ENCODE measurements at regions not wholly inside any gene's neighbourhood (a gene's known extent, or its start where the extent isn't known, plus 50 kb on each side); places are given as distances from the start of the nearest gene placed in this dataset.

DNA sequence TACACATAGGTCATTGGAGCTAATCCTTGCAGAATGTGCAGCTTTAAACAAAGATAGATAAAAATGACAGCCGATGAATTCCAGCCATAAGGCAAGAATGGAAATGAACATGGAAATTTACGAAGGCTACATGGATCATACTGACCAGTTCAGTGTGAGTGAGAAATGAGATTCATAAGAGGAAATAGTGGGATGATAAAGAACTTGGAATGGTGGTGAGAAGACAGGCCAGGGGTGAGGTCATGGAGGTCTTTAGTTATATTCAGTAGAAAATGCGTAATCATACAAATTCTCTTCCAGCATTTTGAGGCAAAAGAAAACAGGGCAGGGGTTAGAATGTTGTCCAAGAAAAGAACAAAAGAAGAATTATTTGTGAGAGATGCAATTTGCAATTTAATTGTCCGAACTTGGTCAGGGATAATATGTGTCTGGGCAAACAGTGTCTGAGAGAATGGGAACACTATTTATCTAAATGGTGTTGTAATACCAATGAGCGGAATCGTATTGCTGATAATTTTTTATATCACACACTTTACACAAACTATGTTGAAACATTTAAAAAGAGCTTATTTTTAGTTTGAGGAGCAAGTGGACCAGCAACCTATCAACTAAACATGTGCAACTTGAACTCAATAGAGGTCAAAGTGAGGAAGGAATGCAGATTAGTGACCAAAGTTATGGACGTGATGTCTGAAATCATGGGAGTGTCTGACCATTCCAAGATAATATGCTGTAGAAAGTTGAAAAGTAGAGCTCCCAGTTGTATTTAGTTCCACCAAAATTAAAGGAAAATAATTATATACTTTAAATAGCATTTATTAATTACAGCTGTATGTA lies 739.0 kb upstream of the NCAM2 start:
- TF ChIP-seq RAD21 (IDR thresholded peaks at IDR 0.05; ENCODE audit: low read depth): no peak
- TF ChIP-seq EZH2 (IDR thresholded peaks at IDR 0.05): no peak
- TF ChIP-seq, protein P1, sequence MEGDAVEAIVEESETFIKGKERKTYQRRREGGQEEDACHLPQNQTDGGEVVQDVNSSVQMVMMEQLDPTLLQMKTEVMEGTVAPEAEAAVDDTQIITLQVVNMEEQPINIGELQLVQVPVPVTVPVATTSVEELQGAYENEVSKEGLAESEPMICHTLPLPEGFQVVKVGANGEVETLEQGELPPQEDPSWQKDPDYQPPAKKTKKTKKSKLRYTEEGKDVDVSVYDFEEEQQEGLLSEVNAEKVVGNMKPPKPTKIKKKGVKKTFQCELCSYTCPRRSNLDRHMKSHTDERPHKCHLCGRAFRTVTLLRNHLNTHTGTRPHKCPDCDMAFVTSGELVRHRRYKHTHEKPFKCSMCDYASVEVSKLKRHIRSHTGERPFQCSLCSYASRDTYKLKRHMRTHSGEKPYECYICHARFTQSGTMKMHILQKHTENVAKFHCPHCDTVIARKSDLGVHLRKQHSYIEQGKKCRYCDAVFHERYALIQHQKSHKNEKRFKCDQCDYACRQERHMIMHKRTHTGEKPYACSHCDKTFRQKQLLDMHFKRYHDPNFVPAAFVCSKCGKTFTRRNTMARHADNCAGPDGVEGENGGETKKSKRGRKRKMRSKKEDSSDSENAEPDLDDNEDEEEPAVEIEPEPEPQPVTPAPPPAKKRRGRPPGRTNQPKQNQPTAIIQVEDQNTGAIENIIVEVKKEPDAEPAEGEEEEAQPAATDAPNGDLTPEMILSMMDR (IDR thresholded peaks at IDR 0.05 in 2 of 3, conservative IDR thresholded peaks at IDR 0.05 in 1 of 3; ENCODE audit: borderline replicate concordance in 1 of 3, insufficient read depth in 1 of 3, low read depth in 2 of 3, low read length in 2 of 3): no peak
- TF ChIP-seq POLR2A (IDR thresholded peaks at IDR 0.05; ENCODE audit: borderline replicate concordance, extremely low read depth, insufficient read depth, insufficient read length): no peak
- TF ChIP-seq, protein P2, sequence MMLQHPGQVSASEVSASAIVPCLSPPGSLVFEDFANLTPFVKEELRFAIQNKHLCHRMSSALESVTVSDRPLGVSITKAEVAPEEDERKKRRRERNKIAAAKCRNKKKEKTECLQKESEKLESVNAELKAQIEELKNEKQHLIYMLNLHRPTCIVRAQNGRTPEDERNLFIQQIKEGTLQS (IDR thresholded peaks at IDR 0.05): no peak
- TF ChIP-seq POLR2AphosphoS5 (IDR thresholded peaks at IDR 0.05; ENCODE audit: low read depth, low read length): no peak
- no peak for TF ChIP-seq ZBTB33 (IDR thresholded peaks at IDR 0.05; ENCODE audit: extremely low read depth, insufficient replicate concordance, low read length)
- no peak for TF ChIP-seq SRF (IDR thresholded peaks at IDR 0.05; ENCODE audit: low read depth)
- TF ChIP-seq, protein P3, sequence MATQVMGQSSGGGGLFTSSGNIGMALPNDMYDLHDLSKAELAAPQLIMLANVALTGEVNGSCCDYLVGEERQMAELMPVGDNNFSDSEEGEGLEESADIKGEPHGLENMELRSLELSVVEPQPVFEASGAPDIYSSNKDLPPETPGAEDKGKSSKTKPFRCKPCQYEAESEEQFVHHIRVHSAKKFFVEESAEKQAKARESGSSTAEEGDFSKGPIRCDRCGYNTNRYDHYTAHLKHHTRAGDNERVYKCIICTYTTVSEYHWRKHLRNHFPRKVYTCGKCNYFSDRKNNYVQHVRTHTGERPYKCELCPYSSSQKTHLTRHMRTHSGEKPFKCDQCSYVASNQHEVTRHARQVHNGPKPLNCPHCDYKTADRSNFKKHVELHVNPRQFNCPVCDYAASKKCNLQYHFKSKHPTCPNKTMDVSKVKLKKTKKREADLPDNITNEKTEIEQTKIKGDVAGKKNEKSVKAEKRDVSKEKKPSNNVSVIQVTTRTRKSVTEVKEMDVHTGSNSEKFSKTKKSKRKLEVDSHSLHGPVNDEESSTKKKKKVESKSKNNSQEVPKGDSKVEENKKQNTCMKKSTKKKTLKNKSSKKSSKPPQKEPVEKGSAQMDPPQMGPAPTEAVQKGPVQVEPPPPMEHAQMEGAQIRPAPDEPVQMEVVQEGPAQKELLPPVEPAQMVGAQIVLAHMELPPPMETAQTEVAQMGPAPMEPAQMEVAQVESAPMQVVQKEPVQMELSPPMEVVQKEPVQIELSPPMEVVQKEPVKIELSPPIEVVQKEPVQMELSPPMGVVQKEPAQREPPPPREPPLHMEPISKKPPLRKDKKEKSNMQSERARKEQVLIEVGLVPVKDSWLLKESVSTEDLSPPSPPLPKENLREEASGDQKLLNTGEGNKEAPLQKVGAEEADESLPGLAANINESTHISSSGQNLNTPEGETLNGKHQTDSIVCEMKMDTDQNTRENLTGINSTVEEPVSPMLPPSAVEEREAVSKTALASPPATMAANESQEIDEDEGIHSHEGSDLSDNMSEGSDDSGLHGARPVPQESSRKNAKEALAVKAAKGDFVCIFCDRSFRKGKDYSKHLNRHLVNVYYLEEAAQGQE (IDR thresholded peaks at IDR 0.05; ENCODE audit: low read depth): no peak
- no peak for TF ChIP-seq EGR1 (IDR thresholded peaks at IDR 0.05; ENCODE audit: low read depth)
- no peak for TF ChIP-seq EZH2phosphoT487 (IDR thresholded peaks at IDR 0.05; ENCODE audit: borderline replicate concordance)
- TF ChIP-seq MAX (IDR thresholded peaks at IDR 0.05): no peak

All from HCT116 (cell line).